Stimulated activated CD8-positive, alpha-beta memory T cell treated with anti-CD3 and anti-CD28 coated beads, Interleukin-12 subunit alpha, Interleukin-12 subunit beta, amount 100 ng/mL, for 1 hour (primary cell): ENCODE measurements at regions not wholly inside any gene's neighbourhood (a gene's known extent, or its start where the extent isn't known, plus 50 kb on each side); places are given as distances from the start of the nearest gene placed in this dataset.
"Not testable (repeated sequence)": the region's sequence is repeated elsewhere in the genome, so short reads cannot be mapped to it uniquely, and the experiment has no call there.

Source experiments
- DNase-seq: peaks from one replicate; pipeline ENCODE4 v3.0.0-alpha.2; 2020; ENCODE audit warnings: low read depth

- no peak for DNase-seq
Measured at GRCh38 chr1:9466780-9467758, 72.2 kb upstream of the SLC25A33 start.

- DNase-seq, result not testable (repeated sequence)
Measured at GRCh38 chr1:9469882-9470281, 69.4 kb upstream of the SLC25A33 start.

- no peak for DNase-seq
Measured at GRCh38 chr1:9471679-9472078, 67.6 kb upstream of the SLC25A33 start.

GRCh38 chr1:9472386-9473031 lies 66.8 kb upstream of the SLC25A33 start:
- no peak for DNase-seq

GRCh38 chr1:9473032-9473807 lies 66.0 kb upstream of the SLC25A33 start:
- DNase-seq, result no peak

GRCh38 chr1:9475061-9475627 lies 64.1 kb upstream of the SLC25A33 start:
- DNase-seq, result no peak

- no peak for DNase-seq
Measured at GRCh38 chr1:9476790-9477463, 62.3 kb upstream of the SLC25A33 start.

- DNase-seq, result no peak
Measured at GRCh38 chr1:9477535-9477934, 61.7 kb upstream of the SLC25A33 start.

GRCh38 chr1:9478021-9478420 lies 61.2 kb upstream of the SLC25A33 start:
- DNase-seq, result no peak

- no peak for DNase-seq
Measured at GRCh38 chr1:9481048-9481447, 58.2 kb upstream of the SLC25A33 start.

GRCh38 chr1:9482403-9482802 lies 56.9 kb upstream of the SLC25A33 start:
- no peak for DNase-seq

GRCh38 chr1:9482816-9483572 lies 56.3 kb upstream of the SLC25A33 start:
- no peak for DNase-seq

- no peak for DNase-seq
Measured at GRCh38 chr1:9486466-9487140, 52.7 kb upstream of the SLC25A33 start.
